HepG2 (cell line): ENCODE measurements at regions not wholly inside any gene's neighbourhood (a gene's known extent, or its start where the extent isn't known, plus 50 kb on each side); places are given as distances from the start of the nearest gene placed in this dataset.

Experiments used
- ATAC-seq: fragments of 200-7000 bp; cut with Tn5 transposase; 3 replicates; pipeline ENCODE4 v1.9.1; 2020; ENCODE audit warnings: mild to moderate bottlenecking, moderate library complexity
- BruUV-seq: library from RNA; stranded (reverse); fragments of 400-500 nt; replicated peaks from 2 replicates; lab custom pipeline; 2021; lab: Mats Ljungman, UMichigan
- CTCF ChIA-PET: fragments of 300-600 bp; formaldehyde crosslinking; extraction: SDS; loops from one replicate; lab custom pipeline; 2021; ENCODE audit warnings: low total read pairs, inconsistent platforms, low intra/inter-chr PET ratio; lab: Yijun Ruan, JAX
- POLR2A ChIA-PET: fragments of 350-600 bp; sonication (Branson Sonifier 250); formaldehyde crosslinking; loops from one replicate; lab custom pipeline; 2020; ENCODE audit warnings: antibody characterized with exemption, inconsistent platforms; lab: Yijun Ruan, JAX
- DNase-seq: peaks from one replicate; pipeline ENCODE4 v3.0.0-alpha.2; 2015; ENCODE audit warnings: low spot score
- FAIRE-seq: peaks from 3 replicates; lab custom pipeline; 2011; peaks lifted over from hg19 to GRCh38; lab: Jason Lieb, UNC
- H2AFZ ChIP-seq: one replicate; pipeline ENCODE4 v1.6.1; 2011; ENCODE audit warnings: low read length, inconsistent platforms
- H3K27ac ChIP-seq: fragments of 300-600 bp; 3 replicates; pipeline ENCODE4 v1.8.0; 2011; ENCODE audit warnings: mixed run types, mild to moderate bottlenecking, mixed read lengths, low read length, inconsistent platforms; ENCODE audit not compliant: insufficient read depth; ENCODE audit errors: extremely low read length
- H3K27me3 ChIP-seq, 2 experiments: fragments of 200-600 bp in 1 of 2; 2 replicates in 1 of 2; 3 replicates in 1 of 2; pipeline versions ENCODE4 v1.6.0 to v1.8.0; 2011; ENCODE audit warnings: low read length in 2 of 2, mild to moderate bottlenecking in 2 of 2, moderate library complexity in 2 of 2, inconsistent platforms in 1 of 2; ENCODE audit not compliant: insufficient read depth in 2 of 2, control insufficient read depth in 1 of 2
- H3K36me3 ChIP-seq, 2 experiments: fragments of 200-600 bp in 1 of 2; replicated peaks in 1 of 2; 2 replicates in 1 of 2; 3 replicates in 1 of 2; pipeline versions ENCODE4 v1.5.1 to v1.8.0; 2011; ENCODE audit warnings: low read length in 2 of 2, inconsistent platforms in 1 of 2; ENCODE audit not compliant: insufficient read depth in 2 of 2, control insufficient read depth in 1 of 2
- H3K4me1 ChIP-seq: 2 replicates; pipeline ENCODE4 v1.5.1; 2012; ENCODE audit warnings: low read length, inconsistent platforms; ENCODE audit not compliant: insufficient read depth
- H3K4me2 ChIP-seq: 2 replicates; pipeline ENCODE4 v1.6.0; 2011; ENCODE audit warnings: low read depth, low read length, inconsistent platforms
- H3K4me3 ChIP-seq, 3 experiments: fragments of 200-600 bp in 1 of 3; sonication (generic), shearing (Covaris generic) in 1 of 3; replicated peaks in 1 of 3; 2 replicates each; pipeline ENCODE4 v1.5.1; 2011 to 2016; ENCODE audit warnings: low read length in 3 of 3, inconsistent platforms in 2 of 3, low read depth in 2 of 3, mild to moderate bottlenecking in 2 of 3, control low read depth in 1 of 3, mixed read lengths in 1 of 3; ENCODE audit not compliant: insufficient read depth in 1 of 3
- H3K79me2 ChIP-seq: one replicate; pipeline ENCODE4 v1.6.1; 2011; ENCODE audit warnings: low read length, inconsistent platforms; ENCODE audit not compliant: insufficient read depth
- H3K9ac ChIP-seq: 2 replicates; pipeline ENCODE4 v1.6.0; 2011; ENCODE audit warnings: mild to moderate bottlenecking, low read depth, low read length, inconsistent platforms; ENCODE audit not compliant: insufficient read depth
- H3K9me3 ChIP-seq: 2 replicates; pipeline ENCODE4 v1.5.1; 2012; ENCODE audit warnings: mild to moderate bottlenecking, low read length
- H4K20me1 ChIP-seq: 2 replicates; pipeline ENCODE4 v1.6.0; 2011; ENCODE audit warnings: inconsistent platforms, mild to moderate bottlenecking, low read length, moderate library complexity; ENCODE audit not compliant: insufficient read depth
- ELF4 ChIP-seq: sonication (generic); formaldehyde crosslinking; IDR thresholded peaks from 2 replicates; pipeline ENCODE4 v1.5.0; 2020; ENCODE audit warnings: missing genetic modification reagents, mild to moderate bottlenecking, moderate library complexity, borderline replicate concordance
- FOXC1 ChIP-seq: sonication (generic); formaldehyde crosslinking; IDR thresholded peaks from 2 replicates; pipeline ENCODE4 v1.8.0; 2022; ENCODE audit warnings: mild to moderate bottlenecking, missing genetic modification reagents, borderline replicate concordance
- MIER3 ChIP-seq: IDR thresholded peaks from 2 replicates; pipeline ENCODE4 v1.6.1; 2016; ENCODE audit warnings: missing compliant biosample characterization, borderline replicate concordance
- MYPOP ChIP-seq: sonication (generic); formaldehyde crosslinking; IDR thresholded peaks from 2 replicates; pipeline ENCODE4 v1.8.1; 2023; ENCODE audit warnings: mild to moderate bottlenecking, moderate library complexity, missing genetic modification reagents
- REXO4 ChIP-seq: sonication (generic); formaldehyde crosslinking; IDR thresholded peaks from 2 replicates; pipeline ENCODE4 v1.8.0; 2022; ENCODE audit warnings: missing genetic modification reagents, mild to moderate bottlenecking, borderline replicate concordance
- TFAP4 ChIP-seq: sonication (generic); IDR thresholded peaks from 2 replicates; pipeline ENCODE4 v1.6.1; 2016; ENCODE audit warnings: low read depth, borderline replicate concordance
- TOPORS ChIP-seq: sonication (generic); formaldehyde crosslinking; IDR thresholded peaks from 2 replicates; pipeline ENCODE4 v1.8.0; 2023; ENCODE audit warnings: mild to moderate bottlenecking, missing genetic modification reagents
- YY1 ChIP-seq: IDR thresholded peaks from 2 replicates; pipeline ENCODE4 v1.6.1; 2011; ENCODE audit warnings: low read length, low read depth, moderate library complexity, mild to moderate bottlenecking; ENCODE audit not compliant: insufficient read depth, insufficient replicate concordance
- ZHX1 ChIP-seq: sonication (generic); formaldehyde crosslinking; IDR thresholded peaks from 2 replicates; pipeline ENCODE4 v1.8.1; 2022; ENCODE audit warnings: low read depth, mild to moderate bottlenecking, missing genetic modification reagents
- ZNF263 ChIP-seq: sonication (generic); formaldehyde crosslinking; IDR thresholded peaks from 2 replicates; pipeline ENCODE4 v1.4.0; 2020; ENCODE audit warnings: missing genetic modification reagents
- ZNF337 ChIP-seq: sonication (generic); formaldehyde crosslinking; IDR thresholded peaks from 2 replicates; pipeline ENCODE4 v1.5.1; 2020; ENCODE audit warnings: missing genetic modification reagents, low read depth, mild to moderate bottlenecking, borderline replicate concordance
- ZNF512 ChIP-seq: sonication (generic); formaldehyde crosslinking; IDR thresholded peaks from 2 replicates; pipeline ENCODE4 v1.4.0; 2020; ENCODE audit warnings: mild to moderate bottlenecking, missing genetic modification reagents
- ZNF761 ChIP-seq: sonication (generic); formaldehyde crosslinking; conservative IDR thresholded peaks from 2 replicates; pipeline ENCODE4 v1.4.0; 2020; ENCODE audit warnings: mild to moderate bottlenecking, missing genetic modification reagents
- WGBS: methylation state at CpG from one replicate; pipeline ENCODE4 v1.1.6; 2017; ENCODE audit warnings: low lambda C conversion rate; 5-methylcytosine and 5-hydroxymethylcytosine counted together
- in situ Hi-C: cut with HindIII; loops from 2 replicates; pipeline ENCODE4 v1.10.0; 2017; ENCODE audit warnings: low pct_unique_long_range_greater_than_20kb; ENCODE audit not compliant: extremely low pct_ligation_motif_present
- intact Hi-C: fragments of 100-400 bp; cut with micrococcal nuclease; formaldehyde crosslinking; loops from one replicate; pipeline ENCODE4 v1.10.0; 2022; ENCODE audit not compliant: unreplicated experiment

GRCh38 chr12:42791399-42791798, 201.9 kb upstream of the PRICKLE1 start:
- Histone ChIP-seq H3K4me3 (no peak overlapping the region), H3K27me3 (no peaks in the 10 kb centered on the region), H3K4me2 (no peak overlapping the region), H3K36me3 (no peaks in the 10 kb centered on the region), H3K4me1 (no peaks in the 10 kb centered on the region), H2AFZ (no peak overlapping the region), H4K20me1 (no peaks in the 10 kb centered on the region), H3K79me2 (no peaks in the 10 kb centered on the region), H3K9me3 (no peaks in the 10 kb centered on the region), H3K9ac (no peak overlapping the region), H3K27ac (no peak overlapping the region)
- ChIA-PET CTCF (no interaction called here), POLR2A (no interaction called here)
- intact Hi-C loops = no loop called here
- TF ChIP-seq ZNF512 (no peak), MYPOP (CRISPR knock-in tag) (no peak), ZHX1 (CRISPR knock-in tag) (no peak), YY1 (no peak), REXO4 (CRISPR knock-in tag) (no peak), MIER3 (CRISPR knock-in tag) (no peak), ELF4 (CRISPR knock-in tag) (no peak), ZNF337 (CRISPR knock-in tag) (no peak), ZNF263 (CRISPR knock-in tag) (no peak), FOXC1 (CRISPR knock-in tag) (no peak), TOPORS (no peak), TFAP4 (no peak), ZNF761 (CRISPR knock-in tag) (no peak)
- FAIRE-seq (no peak), DNase-seq (no peak), ATAC-seq (no peak)
- no TSS peak for BruUV-seq
- in situ Hi-C loops = no loop called here
- WGBS = 1% methylated on average over 3 of the region's 3 CpGs
